ENCODE measurements at regions not wholly inside any gene's neighbourhood (a gene's known extent, or its start where the extent isn't known, plus 50 kb on each side); places are given as distances from the start of the nearest gene placed in this dataset.
A peak's percentile ranks its signal among the peaks of the same experiment; 100 is the strongest.

GRCh38 chrX:74251006-74251930, 52.7 kb upstream of the ZCCHC13 start:
- no peak overlapping the region for H3K4me3 Mint-ChIP-seq
- H3K4me1 Mint-ChIP-seq = no peaks in the 10 kb centered on the region
- H3K27me3 Mint-ChIP-seq = no peaks in the 10 kb centered on the region
- peak overlapping the region; percentile 58 for H3K27ac Mint-ChIP-seq
- H3K9me3 Mint-ChIP-seq = no peaks in the 10 kb centered on the region
- H3K36me3 Mint-ChIP-seq = peaks cover 12% of the 10 kb centered on the region
- DNase-seq = no peak

DNA sequence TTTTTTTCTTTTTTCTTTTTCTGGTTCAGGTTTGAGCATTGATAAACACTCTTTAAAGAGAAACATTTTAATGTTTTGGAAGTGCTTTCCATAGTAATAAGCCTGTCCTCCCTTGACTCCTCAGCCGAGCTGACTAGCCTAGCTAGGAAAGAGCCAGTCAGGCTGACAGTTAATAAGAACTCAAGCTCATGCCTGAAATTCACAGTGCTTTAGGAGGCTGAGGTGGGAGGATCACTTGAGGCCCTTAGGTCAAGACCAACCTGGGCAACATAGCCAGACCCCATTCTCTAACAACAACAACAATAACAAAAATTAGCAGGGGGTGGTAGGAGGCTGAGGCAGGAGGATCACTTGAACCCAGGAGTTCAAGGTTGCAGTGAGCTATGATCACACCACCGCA, 53.4 kb upstream of the ZCCHC13 start:
- H3K36me3 Mint-ChIP-seq = peaks cover 8% of the 10 kb centered on the region
- no peaks in the 10 kb centered on the region for H3K9me3 Mint-ChIP-seq
- no peaks in the 10 kb centered on the region for H3K27me3 Mint-ChIP-seq
- no peaks in the 10 kb centered on the region for H3K4me1 Mint-ChIP-seq
- H3K27ac Mint-ChIP-seq = no peak overlapping the region
- DNase-seq = no peak
- no peak overlapping the region for H3K4me3 Mint-ChIP-seq

DNA sequence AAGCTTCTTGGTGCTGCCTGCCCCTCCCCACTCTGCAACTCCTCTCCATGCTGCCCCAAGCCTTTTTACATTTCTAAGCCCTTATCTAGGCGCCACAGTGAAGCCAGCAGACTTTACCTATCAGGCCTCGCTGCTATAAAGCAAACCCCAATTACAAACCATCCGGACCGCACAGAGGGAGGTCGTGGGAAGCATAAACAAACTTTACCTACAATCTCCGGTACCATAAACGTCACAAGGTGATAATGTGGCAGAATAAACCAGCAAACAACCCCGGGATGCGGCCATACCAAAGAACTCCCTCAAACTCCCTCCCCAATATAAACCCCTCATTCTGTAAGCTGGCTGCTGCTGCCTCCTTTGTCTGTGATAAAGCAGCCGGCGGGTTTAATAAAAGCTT, 54.0 kb upstream of the ZCCHC13 start:
- Mint-ChIP-seq H3K27me3 (no peaks in the 10 kb centered on the region), H3K27ac (no peak overlapping the region), H3K4me1 (no peaks in the 10 kb centered on the region)

GRCh38 chrX:74248889-74249288, 55.1 kb upstream of the ZCCHC13 start:
- Mint-ChIP-seq H3K36me3 (peaks cover 5% of the 10 kb centered on the region), H3K4me1 (no peaks in the 10 kb centered on the region), H3K4me3 (no peak overlapping the region), H3K9me3 (no peaks in the 10 kb centered on the region), H3K27me3 (no peaks in the 10 kb centered on the region), H3K27ac (no peak overlapping the region)
- DNase-seq = no peak

More for the DNA sequence above, 54.0 kb upstream of the ZCCHC13 start:
- H3K4me3 Mint-ChIP-seq = no peak overlapping the region
- H3K9me3 Mint-ChIP-seq = no peaks in the 10 kb centered on the region
- H3K36me3 Mint-ChIP-seq = peaks cover 8% of the 10 kb centered on the region
- DNase-seq = no peak

DNA sequence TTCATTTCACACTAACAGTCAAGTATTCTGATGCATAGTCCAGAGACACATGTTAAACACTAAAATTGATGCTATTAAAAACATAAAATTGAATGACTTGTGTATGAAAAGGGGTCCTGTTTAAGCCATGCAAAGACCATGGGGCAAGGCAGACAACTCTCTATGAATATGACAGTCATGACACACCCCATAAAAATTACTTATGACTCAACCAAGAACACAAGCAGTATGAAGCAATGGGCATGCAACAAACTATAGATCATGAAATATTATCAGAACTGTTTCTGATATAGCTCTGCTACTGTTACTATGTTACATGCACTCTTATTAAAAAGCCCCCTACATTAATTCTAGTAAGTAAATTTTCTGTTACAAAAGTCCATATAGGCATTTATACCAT, 57.5 kb upstream of the ZCCHC13 start:
- H3K36me3 Mint-ChIP-seq = peaks cover 8% of the 10 kb centered on the region
- no peak overlapping the region for H3K27ac Mint-ChIP-seq
- H3K27me3 Mint-ChIP-seq = no peaks in the 10 kb centered on the region
- peaks cover 4% of the 10 kb centered on the region for H3K4me1 Mint-ChIP-seq
- H3K9me3 Mint-ChIP-seq = no peaks in the 10 kb centered on the region
- no peak for DNase-seq
- H3K4me3 Mint-ChIP-seq = no peak overlapping the region

DNA sequence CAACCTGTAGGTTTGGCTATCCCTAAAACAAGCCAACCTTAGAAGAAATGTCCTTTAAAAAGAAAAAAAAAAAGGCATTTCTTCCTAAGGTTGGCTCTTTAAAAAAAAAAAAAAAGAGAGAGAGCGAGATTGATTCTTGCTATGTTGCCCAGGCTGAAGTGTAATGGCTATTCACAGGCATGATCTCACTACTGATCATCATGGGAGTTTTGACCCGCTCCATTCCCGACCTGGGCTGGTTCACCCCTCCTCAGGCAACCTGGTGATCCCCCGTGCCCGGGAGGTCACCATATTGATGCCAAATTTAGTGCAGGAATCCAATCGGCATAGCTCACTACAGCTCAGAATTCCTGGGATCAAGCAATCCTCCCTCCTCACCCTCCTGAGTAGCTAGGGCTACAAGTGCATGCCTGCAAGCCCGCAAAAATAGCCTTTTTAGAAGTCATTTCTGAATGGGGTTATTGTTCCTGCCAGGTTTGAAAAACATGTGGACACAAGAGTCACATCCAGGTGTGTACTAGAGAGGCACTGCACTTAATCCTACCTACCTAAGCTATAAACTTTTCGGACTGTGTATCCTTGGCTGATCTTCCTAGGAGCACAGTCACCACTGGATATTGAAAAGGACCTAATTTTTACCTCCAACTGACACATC, 61.4 kb upstream of the ZCCHC13 start:
- no peak overlapping the region for H3K4me3 Mint-ChIP-seq
- DNase-seq = no peak
- no peak overlapping the region for H3K27ac Mint-ChIP-seq
- H3K36me3 Mint-ChIP-seq = peaks cover 15% of the 10 kb centered on the region
- H3K27me3 Mint-ChIP-seq = no peaks in the 10 kb centered on the region
- peaks cover 4% of the 10 kb centered on the region for H3K4me1 Mint-ChIP-seq
- H3K9me3 Mint-ChIP-seq = no peaks in the 10 kb centered on the region

- H3K27ac Mint-ChIP-seq = peak overlapping the region; percentile 42
- no peak for DNase-seq
- no peak overlapping the region for H3K4me3 Mint-ChIP-seq
- peaks cover 4% of the 10 kb centered on the region for H3K4me1 Mint-ChIP-seq
- H3K27me3 Mint-ChIP-seq = no peaks in the 10 kb centered on the region
- H3K36me3 Mint-ChIP-seq = peaks cover 15% of the 10 kb centered on the region
- no peaks in the 10 kb centered on the region for H3K9me3 Mint-ChIP-seq
Observed at GRCh38 chrX:74242050-74242449, 61.9 kb upstream of the ZCCHC13 start.

GRCh38 chrX:74238771-74239170, 65.2 kb upstream of the ZCCHC13 start:
- Mint-ChIP-seq H3K36me3 (peaks cover 15% of the 10 kb centered on the region), H3K27me3 (no peaks in the 10 kb centered on the region), H3K4me3 (no peak overlapping the region), H3K9me3 (no peaks in the 10 kb centered on the region), H3K4me1 (peaks cover 4% of the 10 kb centered on the region), H3K27ac (no peak overlapping the region)
- DNase-seq = no peak

- Mint-ChIP-seq H3K27me3 (no peaks in the 10 kb centered on the region), H3K27ac (no peak overlapping the region), H3K9me3 (no peaks in the 10 kb centered on the region), H3K4me3 (no peak overlapping the region), H3K36me3 (peaks cover 4% of the 10 kb centered on the region), H3K4me1 (peaks cover 1% of the 10 kb centered on the region)
- no peak for DNase-seq
Observed at GRCh38 chrX:74234818-74235217, 69.2 kb upstream of the ZCCHC13 start.

DNA sequence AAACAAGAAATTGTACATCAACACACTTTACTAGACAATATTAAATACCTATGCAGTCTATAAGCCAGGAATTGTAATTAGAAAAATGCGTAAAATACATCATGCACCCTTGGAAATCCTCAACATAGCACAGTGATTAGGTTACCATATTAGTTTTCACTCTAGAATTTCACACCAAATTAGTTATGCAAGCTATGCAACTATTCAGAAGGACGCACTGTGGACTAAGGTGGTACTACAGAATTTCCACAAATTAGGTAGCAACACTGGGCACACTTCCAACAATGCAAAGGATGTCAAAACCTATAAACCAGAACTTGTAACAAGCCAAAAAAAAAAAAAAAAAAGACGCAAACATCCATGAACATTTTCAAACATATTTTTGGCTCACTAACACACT, 71.1 kb upstream of the ZCCHC13 start:
- H3K27ac Mint-ChIP-seq = no peak overlapping the region
- no peaks in the 10 kb centered on the region for H3K9me3 Mint-ChIP-seq
- no peaks in the 10 kb centered on the region for H3K27me3 Mint-ChIP-seq

DNA sequence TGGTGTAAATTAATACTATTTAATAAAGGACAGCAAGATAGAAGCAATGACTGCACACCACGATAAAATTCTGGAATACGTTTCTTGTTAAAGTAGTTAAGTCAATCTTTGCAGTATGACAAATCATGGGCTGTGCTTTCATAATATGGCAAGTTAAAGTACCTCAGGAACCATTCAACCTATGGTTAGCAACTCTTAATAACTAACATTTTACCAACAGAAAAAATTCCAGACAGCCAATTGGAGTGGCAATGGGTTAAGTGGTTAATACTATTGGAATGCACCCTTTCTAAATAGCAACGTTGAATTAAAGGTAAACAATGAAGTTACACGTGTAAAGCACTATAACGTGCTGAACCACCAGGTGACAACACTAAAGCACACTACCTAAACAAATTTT, 72.4 kb upstream of the ZCCHC13 start:
- DNase-seq = no peak
- Mint-ChIP-seq H3K27ac (no peak overlapping the region), H3K4me1 (peaks cover 1% of the 10 kb centered on the region), H3K36me3 (peaks cover 4% of the 10 kb centered on the region), H3K27me3 (no peaks in the 10 kb centered on the region), H3K9me3 (no peaks in the 10 kb centered on the region), H3K4me3 (no peak overlapping the region)

More for the DNA sequence above, 71.1 kb upstream of the ZCCHC13 start:
- H3K36me3 Mint-ChIP-seq = peaks cover 4% of the 10 kb centered on the region
- DNase-seq = no peak
- no peak overlapping the region for H3K4me3 Mint-ChIP-seq
- H3K4me1 Mint-ChIP-seq = peaks cover 1% of the 10 kb centered on the region

DNA sequence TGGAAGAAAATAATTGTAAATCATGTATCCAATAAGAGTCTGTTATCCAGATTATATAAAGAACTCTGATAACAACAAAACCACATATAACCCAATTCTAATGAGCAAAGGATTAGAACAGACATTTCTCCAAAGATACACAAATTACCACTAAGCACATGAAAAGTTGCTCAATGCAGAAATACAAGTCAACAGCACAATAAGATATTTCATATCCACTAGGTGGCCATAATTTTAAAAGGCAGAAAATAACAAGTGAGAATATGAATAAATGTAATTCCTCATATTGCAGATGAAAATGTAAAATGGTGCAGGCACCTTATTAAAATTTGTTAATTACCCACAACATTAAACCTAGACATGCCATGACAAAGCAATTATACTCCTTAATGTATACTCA, 73.9 kb upstream of the ZCCHC13 start:
- Mint-ChIP-seq H3K36me3 (peaks cover 12% of the 10 kb centered on the region), H3K4me3 (no peak overlapping the region), H3K27ac (no peak overlapping the region), H3K4me1 (peaks cover 1% of the 10 kb centered on the region), H3K9me3 (no peaks in the 10 kb centered on the region), H3K27me3 (no peaks in the 10 kb centered on the region)
- no peak for DNase-seq

DNA sequence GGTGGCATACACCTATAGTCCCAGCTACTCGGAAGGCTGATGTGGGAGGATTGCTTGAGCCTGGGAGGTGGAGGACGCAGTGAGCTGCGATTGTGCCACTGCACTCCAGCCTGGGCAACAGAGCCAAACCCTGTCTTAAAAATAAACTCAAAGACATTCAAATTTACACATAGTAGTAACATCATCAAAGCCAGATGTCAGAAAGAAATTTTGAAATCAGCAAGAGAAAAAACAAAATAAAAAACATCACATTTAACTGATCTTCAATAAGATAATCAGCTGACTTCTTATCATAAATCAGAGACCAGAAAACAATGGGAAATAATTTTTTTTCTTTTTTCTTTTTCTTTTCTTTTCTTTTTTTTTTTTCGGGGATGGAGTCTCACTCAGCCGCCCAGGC, 78.9 kb upstream of the ZCCHC13 start:
- Mint-ChIP-seq H3K27me3 (no peaks in the 10 kb centered on the region), H3K4me3 (no peak overlapping the region)

GRCh38 chrX:74220277-74220676, 83.7 kb upstream of the ZCCHC13 start:
- H3K4me3 Mint-ChIP-seq = no peak overlapping the region
- peaks cover 4% of the 10 kb centered on the region for H3K4me1 Mint-ChIP-seq
- H3K27ac Mint-ChIP-seq = no peak overlapping the region
- H3K27me3 Mint-ChIP-seq = no peaks in the 10 kb centered on the region
- H3K9me3 Mint-ChIP-seq = no peaks in the 10 kb centered on the region
- H3K36me3 Mint-ChIP-seq = peaks cover 46% of the 10 kb centered on the region
- no peak for DNase-seq

More for the DNA sequence above, 78.9 kb upstream of the ZCCHC13 start:
- no peak for DNase-seq
- Mint-ChIP-seq H3K4me1 (peaks cover 4% of the 10 kb centered on the region), H3K9me3 (no peaks in the 10 kb centered on the region), H3K27ac (no peak overlapping the region), H3K36me3 (peaks cover 33% of the 10 kb centered on the region)

DNA sequence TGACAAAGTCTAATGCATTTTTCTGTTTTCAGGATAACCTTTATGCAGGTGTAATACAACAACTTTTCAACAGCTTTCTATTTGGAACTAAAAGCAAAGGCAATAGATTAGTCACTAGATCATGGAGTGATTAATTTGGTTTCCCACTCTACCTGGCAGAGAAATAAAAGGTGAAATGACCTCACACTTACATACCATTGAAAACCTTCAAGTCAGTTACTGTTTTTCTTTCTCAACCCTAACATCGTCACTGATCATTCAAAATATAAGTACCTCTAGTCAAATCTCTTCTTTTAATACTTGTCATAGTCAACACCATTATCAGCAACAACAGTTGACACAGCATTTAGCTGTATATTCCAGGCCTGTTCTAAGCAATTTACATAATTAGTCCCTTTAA, 85.1 kb upstream of the ZCCHC13 start:
- no peak for DNase-seq
- peaks cover 4% of the 10 kb centered on the region for H3K4me1 Mint-ChIP-seq
- peaks cover 55% of the 10 kb centered on the region for H3K36me3 Mint-ChIP-seq
- no peaks in the 10 kb centered on the region for H3K27me3 Mint-ChIP-seq
- H3K4me3 Mint-ChIP-seq = no peak overlapping the region
- H3K27ac Mint-ChIP-seq = no peak overlapping the region
- no peaks in the 10 kb centered on the region for H3K9me3 Mint-ChIP-seq

GRCh38 chrX:74216421-74216820, 87.6 kb upstream of the ZCCHC13 start:
- Mint-ChIP-seq H3K36me3 (peaks cover 48% of the 10 kb centered on the region), H3K9me3 (no peaks in the 10 kb centered on the region), H3K4me1 (peaks cover 2% of the 10 kb centered on the region), H3K27ac (no peak overlapping the region), H3K27me3 (no peaks in the 10 kb centered on the region), H3K4me3 (no peak overlapping the region)
- no peak for DNase-seq

Data from activated naive CD8-positive, alpha-beta T cell treated with anti-CD3 and anti-CD28 coated beads for 36 hours (primary cell).